AG09319 (cell line): ENCODE measurements at regions not wholly inside any gene's neighbourhood (a gene's known extent, or its start where the extent isn't known, plus 50 kb on each side); places are given as distances from the start of the nearest gene placed in this dataset.

Experiments
- DNase-seq: peaks from one replicate; pipeline ENCODE4 v3.0.0-alpha.2; 2010; ENCODE audit warnings: low read depth; ENCODE audit errors: extremely low read depth
- CTCF ChIP-seq: IDR thresholded peaks from 2 replicates; pipeline ENCODE4 v1.5.1; 2011; ENCODE audit warnings: low read depth, mild to moderate bottlenecking, inconsistent platforms, low read length, moderate library complexity

DNA sequence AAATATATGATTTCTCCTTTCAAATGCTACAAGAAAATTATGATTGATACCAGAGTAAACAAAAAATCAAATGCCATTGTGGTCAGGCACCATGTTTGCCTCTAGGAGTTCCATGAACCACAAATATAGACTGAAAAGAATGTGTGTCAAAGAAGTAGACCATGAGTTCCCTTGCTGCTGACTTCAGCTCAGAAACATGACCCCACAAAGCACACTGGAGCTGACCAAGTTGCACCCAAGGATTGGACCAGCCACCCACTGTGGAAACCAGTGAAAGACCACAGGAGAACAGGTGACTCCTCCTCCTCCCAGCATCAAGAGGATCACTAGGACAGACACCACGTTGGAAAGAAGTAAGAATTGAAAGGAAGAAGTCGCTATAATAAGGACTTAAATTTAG is 90.8 kb upstream of the TENT5A start:
- no peak for DNase-seq

DNA sequence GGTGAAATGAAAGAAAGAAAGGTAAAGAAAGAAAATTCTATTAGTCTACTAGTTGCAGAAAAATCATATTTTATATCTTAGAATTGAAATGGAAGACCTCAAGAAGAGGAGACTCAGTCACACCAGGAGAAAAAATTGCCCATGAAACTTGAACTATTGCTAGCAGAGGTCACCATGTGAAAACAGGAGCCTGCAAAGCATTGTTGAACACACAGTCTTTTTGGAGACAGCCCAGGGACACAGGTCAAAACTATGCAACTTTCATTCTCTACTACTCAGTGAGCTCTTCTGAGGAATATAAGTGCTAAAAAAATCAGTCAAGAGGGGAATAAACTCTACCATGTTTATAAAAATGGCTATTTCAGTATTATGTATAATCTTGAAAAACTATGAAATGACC is 89.8 kb upstream of the TENT5A start:
- TF ChIP-seq CTCF = no peak
- no peak for DNase-seq

More for the DNA sequence above, 90.8 kb upstream of the TENT5A start:
- TF ChIP-seq CTCF = no peak

DNA sequence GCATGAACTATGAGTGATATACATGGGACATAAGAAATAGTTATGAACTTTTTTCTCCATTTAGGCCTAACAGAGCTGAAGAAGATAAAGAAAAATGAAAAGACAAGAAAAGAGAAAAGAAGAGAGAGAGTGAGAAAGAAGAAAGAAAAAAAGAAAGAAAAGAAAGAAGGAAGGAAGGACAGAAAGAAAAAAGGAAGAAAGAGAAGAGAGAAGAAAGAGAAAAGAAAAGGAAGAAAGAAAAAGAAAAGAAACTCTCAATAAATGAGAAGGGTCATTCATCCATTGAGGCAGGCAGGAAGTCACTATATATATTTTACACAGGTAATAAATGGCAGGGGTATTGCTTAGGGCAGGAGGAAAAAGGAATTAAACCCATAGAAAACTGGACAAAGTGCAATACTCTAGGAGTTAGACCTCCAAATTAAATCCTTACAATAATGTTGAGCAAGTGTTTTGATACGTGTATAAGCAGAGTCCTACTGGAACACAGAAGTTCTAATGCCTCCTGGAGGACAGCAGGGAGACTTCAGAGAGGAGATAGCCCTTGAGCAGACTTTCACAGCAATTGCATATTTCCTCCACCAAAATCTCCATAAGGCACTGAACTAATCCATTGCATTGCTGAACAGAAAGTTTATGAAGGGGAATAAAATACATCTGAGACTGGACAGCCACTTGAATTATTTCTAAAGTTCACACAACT is 86.4 kb upstream of the TENT5A start:
- no peak for DNase-seq
- TF ChIP-seq CTCF = no peak

- TF ChIP-seq CTCF = no peak
- DNase-seq = no peak
Measured at GRCh38 chr6:81838031-81838430, 85.5 kb upstream of the TENT5A start.

DNA sequence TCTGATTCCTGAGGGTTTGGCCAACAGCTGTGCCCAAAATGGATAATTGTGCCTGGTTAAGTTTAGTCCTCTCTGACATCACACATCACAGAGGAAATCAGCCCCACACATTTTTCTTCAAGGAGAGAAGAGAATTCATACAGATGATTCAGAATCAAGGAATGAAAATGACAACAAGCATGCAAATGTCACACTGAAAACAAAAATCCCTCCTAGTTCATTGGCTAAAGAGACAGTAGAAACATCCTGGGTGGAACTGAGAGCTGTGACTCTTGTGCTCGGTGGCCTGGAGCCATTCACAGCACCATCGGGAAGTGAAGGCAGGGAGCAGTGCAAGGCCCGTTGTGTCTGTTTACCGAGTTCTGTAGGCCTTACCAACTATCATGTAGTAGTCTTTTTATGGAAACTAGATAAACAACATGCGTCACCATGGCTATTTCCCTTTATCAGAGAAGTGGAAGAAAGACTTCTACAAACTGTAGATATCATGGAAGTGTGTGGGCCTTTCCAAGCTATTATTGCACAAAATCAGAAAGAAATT is 81.7 kb upstream of the TENT5A start:
- DNase-seq = peak; percentile 22

GRCh38 chr6:81832304-81832703 is 79.8 kb upstream of the TENT5A start:
- DNase-seq = no peak
- TF ChIP-seq CTCF = no peak

More for the DNA sequence above, 81.7 kb upstream of the TENT5A start:
- TF ChIP-seq CTCF = no peak

GRCh38 chr6:81831274-81831673 is 78.8 kb upstream of the TENT5A start:
- no peak for TF ChIP-seq CTCF
- no peak for DNase-seq
